ENCODE measurements at regions not wholly inside any gene's neighbourhood (a gene's known extent, or its start where the extent isn't known, plus 50 kb on each side); places are given as distances from the start of the nearest gene placed in this dataset.

- TF ChIP-seq CTCF (conservative IDR thresholded peaks at IDR 0.05) = no peak
- no peak for TF ChIP-seq EZH2 (IDR thresholded peaks at IDR 0.05; ENCODE audit: low read depth)
Measured at GRCh38 chr2:3073041-3073595, 304.5 kb downstream of the EIPR1 start.

All from PC-9 (cell line).